H1 (cell line): ENCODE measurements at regions not wholly inside any gene's neighbourhood (a gene's known extent, or its start where the extent isn't known, plus 50 kb on each side); places are given as distances from the start of the nearest gene placed in this dataset.
"Not testable (repeated sequence)": the region's sequence is repeated elsewhere in the genome, so short reads cannot be mapped to it uniquely, and the experiment has no call there.

ENCODE experiments used
- CTCF ChIA-PET: fragments of 300-600 bp; sonication (Branson Sonifier 250); formaldehyde crosslinking; loops from one replicate; lab custom pipeline; 2021; ENCODE audit not compliant: partially characterized antibody; lab: Charles Lee
- POLR2A ChIA-PET: fragments of 300-600 bp; sonication (Branson Sonifier 250); formaldehyde crosslinking; loops from one replicate; lab custom pipeline; 2021; ENCODE audit warnings: inconsistent platforms; ENCODE audit not compliant: partially characterized antibody; lab: Charles Lee
- DNase-seq, 2 experiments: peaks; one replicate each; pipeline versions ENCODE4 v3.0.0 to v3.0.0-alpha.2; 2010 to 2022; ENCODE audit warnings: low spot score in 2 of 2, low read depth in 1 of 2, mixed read lengths in 1 of 2
- FAIRE-seq: peaks from 2 replicates; lab custom pipeline; 2011; peaks lifted over from hg19 to GRCh38; lab: Jason Lieb, UNC
- H2AFZ ChIP-seq: 2 replicates; pipeline ENCODE4 v1.8.1; 2012; ENCODE audit warnings: low read length, inconsistent platforms
- H2AK5ac ChIP-seq: 2 replicates; pipeline ENCODE4 v1.6.1; 2013; ENCODE audit warnings: low read depth, low read length
- H2BK120ac ChIP-seq: replicated peaks from 2 replicates; pipeline ENCODE3; 2013; ENCODE audit warnings: low read depth, low read length, inconsistent platforms
- H2BK12ac ChIP-seq: 2 replicates; pipeline ENCODE4 v1.6.1; 2013; ENCODE audit warnings: low read depth, low read length
- H2BK15ac ChIP-seq: 2 replicates; pipeline ENCODE4 v1.6.1; 2013; ENCODE audit warnings: low read length
- H2BK20ac ChIP-seq: 2 replicates; pipeline ENCODE4 v1.6.1; 2013; ENCODE audit warnings: low read length
- H2BK5ac ChIP-seq: 2 replicates; pipeline ENCODE4 v1.6.1; 2013; ENCODE audit warnings: low read depth, low read length
- H3K14ac ChIP-seq: 2 replicates; pipeline ENCODE4 v1.6.1; 2013; ENCODE audit warnings: inconsistent platforms; ENCODE audit not compliant: insufficient read length
- H3K18ac ChIP-seq: 2 replicates; pipeline ENCODE4 v1.6.1; 2013; ENCODE audit warnings: low read length; ENCODE audit errors: extremely low read depth
- H3K23ac ChIP-seq: 2 replicates; pipeline ENCODE4 v1.6.1; 2013; ENCODE audit warnings: inconsistent platforms; ENCODE audit not compliant: insufficient read length
- H3K23me2 ChIP-seq: 2 replicates; pipeline ENCODE4 v1.6.1; 2013; ENCODE audit warnings: low read depth, low read length
- H3K27ac ChIP-seq: 2 replicates; pipeline ENCODE4 v1.6.1; 2011; ENCODE audit warnings: low read depth, low read length, inconsistent platforms
- H3K27me3 ChIP-seq, 4 experiments: replicated peaks in 1 of 4; 1 replicate in 1 of 4; 2 replicates in 3 of 4; pipeline versions ENCODE4 v1.6.1 to v1.8.1; 2011 to 2013; ENCODE audit warnings: low read length in 3 of 4, mild to moderate bottlenecking in 3 of 4, inconsistent platforms in 2 of 4, mixed read lengths in 2 of 4, moderate library complexity in 1 of 4; ENCODE audit not compliant: control insufficient read depth in 3 of 4, insufficient read depth in 3 of 4; ENCODE audit errors: extremely low read depth in 1 of 4
- H3K36me3 ChIP-seq, 4 experiments: 2 replicates each; pipeline versions ENCODE4 v1.6.1 to v1.8.1; 2011 to 2013; ENCODE audit warnings: mild to moderate bottlenecking in 4 of 4, low read length in 3 of 4, moderate library complexity in 2 of 4, control low read depth in 1 of 4, inconsistent platforms in 1 of 4; ENCODE audit not compliant: insufficient read depth in 4 of 4, control insufficient read depth in 2 of 4
- H3K4ac ChIP-seq: replicated peaks from 2 replicates; pipeline ENCODE3; 2013; ENCODE audit warnings: low read length, low read depth, mixed read lengths, inconsistent platforms; ENCODE audit not compliant: insufficient read length
- H3K4me1 ChIP-seq, 4 experiments: replicated peaks in 1 of 4; 1 replicate in 1 of 4; 2 replicates in 3 of 4; pipeline versions ENCODE4 v1.6.1 to v1.8.1; 2011 to 2013; ENCODE audit warnings: low read length in 3 of 4, inconsistent platforms in 2 of 4, mixed read lengths in 1 of 4; ENCODE audit not compliant: insufficient read depth in 4 of 4, control insufficient read depth in 3 of 4
- H3K4me2 ChIP-seq, 2 experiments: 2 replicates each; pipeline versions ENCODE4 v1.6.1 to v1.8.1; 2011 to 2013; ENCODE audit warnings: low read depth in 2 of 2, low read length in 2 of 2, control low read depth in 1 of 2, inconsistent platforms in 1 of 2, mild to moderate bottlenecking in 1 of 2; ENCODE audit not compliant: insufficient read depth in 1 of 2
- H3K4me3 ChIP-seq, 4 experiments: fragments of 200-600, 300-600 bp in 1 of 4; sonication (generic), shearing (Covaris generic), sonication (Bioruptor Twin) in 1 of 4; 2 replicates each; pipeline versions ENCODE4 v1.5.1 to v1.8.1; 2011 to 2016; ENCODE audit warnings: low read length in 4 of 4, low read depth in 3 of 4, control low read depth in 2 of 4, inconsistent platforms in 2 of 4, mild to moderate bottlenecking in 2 of 4, mixed read lengths in 1 of 4, moderate library complexity in 1 of 4; ENCODE audit not compliant: insufficient read depth in 2 of 4; ENCODE audit errors: extremely low read depth in 1 of 4
- H3K56ac ChIP-seq: replicated peaks from 2 replicates; pipeline ENCODE3; 2013; ENCODE audit warnings: low read depth, mild to moderate bottlenecking, mixed read lengths, low read length, inconsistent platforms; ENCODE audit not compliant: insufficient read length
- H3K79me1 ChIP-seq: 2 replicates; pipeline ENCODE4 v1.6.1; 2013; ENCODE audit warnings: low read depth, low read length, control low read depth
- H3K79me2 ChIP-seq, 2 experiments: 2 replicates each; pipeline versions ENCODE4 v1.6.1 to v1.8.1; 2012 to 2013; ENCODE audit warnings: low read length in 2 of 2, mild to moderate bottlenecking in 2 of 2, inconsistent platforms in 1 of 2; ENCODE audit not compliant: insufficient read depth in 2 of 2, control insufficient read depth in 1 of 2
- H3K9ac ChIP-seq, 4 experiments: replicated peaks in 1 of 4; 1 replicate in 1 of 4; 2 replicates in 3 of 4; pipeline versions ENCODE4 v1.6.1 to v1.8.1; 2011 to 2013; ENCODE audit warnings: low read depth in 3 of 4, low read length in 3 of 4, control low read depth in 2 of 4, mild to moderate bottlenecking in 2 of 4, moderate library complexity in 2 of 4, inconsistent platforms in 1 of 4; ENCODE audit errors: extremely low read depth in 1 of 4
- H3K9me3 ChIP-seq, 2 experiments: 2 replicates each; pipeline versions ENCODE4 v1.6.1 to v1.8.1; 2012 to 2013; ENCODE audit warnings: mild to moderate bottlenecking in 2 of 2, moderate library complexity in 2 of 2, control low read depth in 1 of 2, inconsistent platforms in 1 of 2, low read depth in 1 of 2, low read length in 1 of 2, mixed read lengths in 1 of 2; ENCODE audit not compliant: insufficient read depth in 2 of 2
- H4K20me1 ChIP-seq, 2 experiments: replicated peaks in 1 of 2; 2 replicates each; pipeline versions ENCODE3 to v1.8.1; 2011 to 2013; ENCODE audit warnings: inconsistent platforms in 2 of 2, low read length in 2 of 2, mild to moderate bottlenecking in 1 of 2; ENCODE audit not compliant: insufficient read depth in 2 of 2, control insufficient read depth in 1 of 2
- H4K5ac ChIP-seq: 2 replicates; pipeline ENCODE4 v1.6.1; 2013; ENCODE audit warnings: low read length, low read depth, mixed read lengths, inconsistent platforms; ENCODE audit not compliant: insufficient read length
- H4K8ac ChIP-seq: 2 replicates; pipeline ENCODE4 v1.8.0; 2013; ENCODE audit warnings: mild to moderate bottlenecking, moderate library complexity, low read length, inconsistent platforms; ENCODE audit not compliant: insufficient read depth; ENCODE audit errors: extremely low read depth
- H4K91ac ChIP-seq: replicated peaks from 2 replicates; pipeline ENCODE3; 2013; ENCODE audit warnings: low read length, mixed read lengths, inconsistent platforms; ENCODE audit not compliant: insufficient read length
- WGBS, 2 experiments: shearing (Covaris generic) in 1 of 2; methylation state at CpG; one replicate each; pipeline versions ENCODE4 v1.1.6 to v1.1.7; 2013 to 2015; ENCODE audit warnings: low lambda C conversion rate in 2 of 2, mixed read lengths in 2 of 2, inconsistent platforms in 1 of 2, low coverage in 1 of 2, missing lambda C conversion rate in 1 of 2; ENCODE audit not compliant: insufficient replicate concordance in 2 of 2, insufficient coverage in 1 of 2, insufficient read length in 1 of 2; ENCODE audit errors: extremely low coverage in 1 of 2, missing lambda C conversion rate in 1 of 2; 5-methylcytosine and 5-hydroxymethylcytosine counted together

GRCh38 chr1:121550817-121551216 is 366.0 kb downstream of the SRGAP2C start:
- H3K79me2 ChIP-seq, H4K8ac ChIP-seq, H2AK5ac ChIP-seq, H3K9ac ChIP-seq, H3K56ac ChIP-seq, H2BK15ac ChIP-seq, H3K23me2 ChIP-seq, H4K91ac ChIP-seq, H2BK120ac ChIP-seq, H3K4me2 ChIP-seq, H2BK5ac ChIP-seq, H3K4me3 ChIP-seq, H3K27ac ChIP-seq, H4K20me1 ChIP-seq, H3K14ac ChIP-seq, H3K79me1 ChIP-seq, H3K36me3 ChIP-seq, H2BK12ac ChIP-seq, H4K5ac ChIP-seq, H2BK20ac ChIP-seq, H3K4me1 ChIP-seq, POLR2A ChIA-PET, H3K23ac ChIP-seq, H3K4ac ChIP-seq, H3K27me3 ChIP-seq, H2AFZ ChIP-seq, H3K18ac ChIP-seq, CTCF ChIA-PET, DNase-seq, H3K9me3 ChIP-seq: not testable (repeated sequence)
- 98% methylated on average over 3 of the region's 3 CpGs; no CpG with 5 or more reads in 1 of the 2 experiments for WGBS, 2 experiments
- FAIRE-seq = peak; percentile 76

DNA sequence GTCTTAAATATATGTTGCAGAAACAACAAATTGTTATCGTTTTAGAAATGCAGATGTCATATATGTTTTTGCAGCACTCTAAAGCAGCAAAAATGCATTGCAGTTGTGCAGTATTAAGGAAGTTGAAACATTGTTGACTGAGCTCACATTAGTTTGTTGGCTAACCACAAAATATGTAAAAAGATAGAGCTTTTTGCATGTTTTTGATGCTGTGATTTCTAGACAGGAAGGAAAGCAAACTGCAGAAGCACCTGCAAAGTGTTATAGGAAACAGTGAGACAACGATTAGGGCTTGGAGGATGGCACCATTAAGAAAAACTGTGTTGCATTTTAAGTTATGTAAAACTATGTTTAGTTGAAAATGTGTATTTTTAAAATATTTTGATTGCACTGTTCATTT is 366.7 kb downstream of the SRGAP2C start:
- H4K91ac ChIP-seq, H3K27ac ChIP-seq, FAIRE-seq, H3K23me2 ChIP-seq, DNase-seq, H2AFZ ChIP-seq, H3K79me2 ChIP-seq, H3K4me3 ChIP-seq, H4K8ac ChIP-seq, H3K23ac ChIP-seq, H3K18ac ChIP-seq, H2AK5ac ChIP-seq, H2BK5ac ChIP-seq, H3K27me3 ChIP-seq, H3K4me1 ChIP-seq, H2BK12ac ChIP-seq, H3K56ac ChIP-seq, H3K4me2 ChIP-seq, H3K9ac ChIP-seq, CTCF ChIA-PET, H3K9me3 ChIP-seq, H3K14ac ChIP-seq, H3K4ac ChIP-seq, H4K5ac ChIP-seq, H4K20me1 ChIP-seq, H3K36me3 ChIP-seq, H3K79me1 ChIP-seq, H2BK15ac ChIP-seq, H2BK20ac ChIP-seq, H2BK120ac ChIP-seq, POLR2A ChIA-PET: not testable (repeated sequence)
- 88% methylated on average over 2 of the region's 2 CpGs; no CpG with 5 or more reads in 1 of the 2 experiments for WGBS, 2 experiments
